Brain microvascular endothelial cell (primary cell): ENCODE measurements at regions not wholly inside any gene's neighbourhood (a gene's known extent, or its start where the extent isn't known, plus 50 kb on each side); places are given as distances from the start of the nearest gene placed in this dataset.

Source experiments
- DNase-seq: peaks from one replicate; pipeline ENCODE4 v3.0.0-alpha.2; 2020
- H3K27ac ChIP-seq: fragments of 250-450 bp; sonication (Bioruptor Pico); 2 replicates; pipeline ENCODE4 v1.5.1; 2020; ENCODE audit warnings: mild to moderate bottlenecking, moderate library complexity
- H3K27me3 ChIP-seq: fragments of 250-450 bp; sonication (Bioruptor Pico); replicated peaks from 2 replicates; pipeline ENCODE4 v1.5.1; 2020; ENCODE audit warnings: mild to moderate bottlenecking
- H3K36me3 ChIP-seq: fragments of 250-450 bp; sonication (Bioruptor Pico); replicated peaks from 2 replicates; pipeline ENCODE4 v1.5.1; 2020; ENCODE audit warnings: mild to moderate bottlenecking
- H3K4me3 ChIP-seq: 2 replicates; pipeline ENCODE4 v1.5.1; 2011; ENCODE audit warnings: low read depth, mild to moderate bottlenecking, control low read depth, low read length, moderate library complexity
- in situ Hi-C: cut with HindIII; loops from 2 replicates; pipeline ENCODE4 v1.10.0; 2017; ENCODE audit warnings: low sequenced_read_pairs, low pct_ligation_motif_present
- TF ChIP-seq, protein P1 (sequence below): IDR thresholded peaks from 2 replicates; pipeline ENCODE4 v1.5.1; 2011; ENCODE audit warnings: low read depth, mild to moderate bottlenecking, moderate library complexity, low read length, control low read depth, inconsistent platforms; ENCODE audit errors: missing control alignments

DNA sequence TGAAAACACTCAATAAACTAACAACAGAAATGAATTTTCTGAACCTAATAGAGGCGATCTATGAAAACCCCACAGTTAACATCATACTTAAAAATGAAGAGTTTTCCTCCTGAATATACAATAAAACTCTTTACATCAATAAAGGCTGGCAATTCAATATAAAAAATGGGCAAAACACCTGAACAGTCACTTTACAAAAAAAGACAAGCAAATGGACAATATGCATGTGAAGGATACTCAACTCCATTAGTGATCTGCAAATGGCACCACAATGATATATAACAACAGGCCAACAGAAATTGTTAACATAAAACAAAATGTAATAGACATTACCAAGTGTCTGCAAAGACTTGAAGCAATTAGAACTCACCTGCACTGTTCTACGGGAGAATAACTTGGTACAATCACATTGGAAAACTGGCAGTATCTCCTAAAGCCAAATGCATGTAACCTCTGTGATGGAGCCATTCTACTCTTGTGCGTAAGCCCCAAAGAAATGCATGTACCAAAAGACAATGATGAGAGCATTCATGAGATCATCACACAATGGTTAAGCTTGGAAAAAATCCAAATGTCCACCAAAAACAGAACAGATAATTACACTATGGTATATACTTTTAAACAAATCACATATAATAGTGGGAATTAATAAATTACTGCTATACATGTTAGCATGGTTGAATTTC lies 433.4 kb upstream of the MAF start:
- no peak overlapping the region for H3K4me3 ChIP-seq
- in situ Hi-C loops: no loop called here
- TF ChIP-seq, protein P1, sequence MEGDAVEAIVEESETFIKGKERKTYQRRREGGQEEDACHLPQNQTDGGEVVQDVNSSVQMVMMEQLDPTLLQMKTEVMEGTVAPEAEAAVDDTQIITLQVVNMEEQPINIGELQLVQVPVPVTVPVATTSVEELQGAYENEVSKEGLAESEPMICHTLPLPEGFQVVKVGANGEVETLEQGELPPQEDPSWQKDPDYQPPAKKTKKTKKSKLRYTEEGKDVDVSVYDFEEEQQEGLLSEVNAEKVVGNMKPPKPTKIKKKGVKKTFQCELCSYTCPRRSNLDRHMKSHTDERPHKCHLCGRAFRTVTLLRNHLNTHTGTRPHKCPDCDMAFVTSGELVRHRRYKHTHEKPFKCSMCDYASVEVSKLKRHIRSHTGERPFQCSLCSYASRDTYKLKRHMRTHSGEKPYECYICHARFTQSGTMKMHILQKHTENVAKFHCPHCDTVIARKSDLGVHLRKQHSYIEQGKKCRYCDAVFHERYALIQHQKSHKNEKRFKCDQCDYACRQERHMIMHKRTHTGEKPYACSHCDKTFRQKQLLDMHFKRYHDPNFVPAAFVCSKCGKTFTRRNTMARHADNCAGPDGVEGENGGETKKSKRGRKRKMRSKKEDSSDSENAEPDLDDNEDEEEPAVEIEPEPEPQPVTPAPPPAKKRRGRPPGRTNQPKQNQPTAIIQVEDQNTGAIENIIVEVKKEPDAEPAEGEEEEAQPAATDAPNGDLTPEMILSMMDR: no peak
- peak overlapping the region; percentile 24 for H3K27ac ChIP-seq
- no peaks in the 10 kb centered on the region for H3K36me3 ChIP-seq
- no peak for DNase-seq
- no peaks in the 10 kb centered on the region for H3K27me3 ChIP-seq

DNA sequence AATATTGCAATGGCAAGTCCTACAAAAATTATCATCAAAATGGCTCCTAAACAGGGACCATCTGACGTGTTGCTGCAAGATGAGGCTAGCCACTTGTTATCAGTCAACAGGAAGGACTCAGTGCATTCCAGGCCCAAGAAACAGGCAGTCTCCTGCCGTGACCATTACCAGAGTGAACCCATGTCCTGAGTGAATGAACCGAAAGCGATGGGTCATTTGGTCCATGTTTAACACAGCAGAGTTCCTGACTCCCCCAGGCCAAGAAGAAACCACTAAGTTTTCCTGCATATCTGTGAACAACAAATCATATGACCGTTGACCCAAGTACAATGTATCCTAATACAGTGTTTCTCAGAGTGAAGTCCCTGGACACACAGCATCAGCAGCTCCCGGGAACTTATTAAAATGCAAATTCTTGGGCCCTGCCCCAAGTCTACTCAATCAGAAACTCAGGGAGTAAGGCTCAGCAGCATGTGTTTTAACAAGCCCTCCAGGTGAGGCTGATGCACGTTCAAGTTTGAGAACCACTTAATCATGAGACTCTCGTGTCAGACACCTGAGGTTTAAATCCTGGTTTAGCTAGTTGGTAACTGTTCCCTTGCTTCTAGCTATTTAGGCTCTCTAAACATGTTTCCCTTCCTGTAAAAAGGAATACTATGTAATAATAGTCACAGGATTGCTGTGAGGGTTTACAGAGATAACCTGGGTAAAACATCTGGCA lies 429.4 kb upstream of the MAF start:
- in situ Hi-C loops: no loop called here
- H3K27ac ChIP-seq: no peak overlapping the region
- TF ChIP-seq, protein P1: no peak
- no peaks in the 10 kb centered on the region for H3K27me3 ChIP-seq
- DNase-seq: no peak
- H3K36me3 ChIP-seq: no peaks in the 10 kb centered on the region
- H3K4me3 ChIP-seq: no peak overlapping the region

DNA sequence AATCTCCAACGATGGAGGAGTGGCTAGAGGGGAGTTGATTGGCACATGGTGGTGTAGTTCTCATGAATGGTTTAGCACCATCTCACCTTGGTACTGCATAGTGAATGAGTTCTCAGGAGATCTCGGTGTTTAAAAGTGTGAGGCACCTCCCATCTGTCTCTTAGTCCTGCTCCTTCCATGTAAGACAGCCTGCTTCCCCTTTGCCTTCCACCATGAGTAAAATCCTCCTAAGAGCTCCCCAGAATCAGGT lies 428.8 kb upstream of the MAF start:
- no peak overlapping the region for H3K4me3 ChIP-seq
- TF ChIP-seq, protein P1: no peak
- H3K27me3 ChIP-seq: no peaks in the 10 kb centered on the region
- in situ Hi-C loops: no loop called here
- H3K36me3 ChIP-seq: no peaks in the 10 kb centered on the region
- no peak overlapping the region for H3K27ac ChIP-seq
- DNase-seq: no peak

DNA sequence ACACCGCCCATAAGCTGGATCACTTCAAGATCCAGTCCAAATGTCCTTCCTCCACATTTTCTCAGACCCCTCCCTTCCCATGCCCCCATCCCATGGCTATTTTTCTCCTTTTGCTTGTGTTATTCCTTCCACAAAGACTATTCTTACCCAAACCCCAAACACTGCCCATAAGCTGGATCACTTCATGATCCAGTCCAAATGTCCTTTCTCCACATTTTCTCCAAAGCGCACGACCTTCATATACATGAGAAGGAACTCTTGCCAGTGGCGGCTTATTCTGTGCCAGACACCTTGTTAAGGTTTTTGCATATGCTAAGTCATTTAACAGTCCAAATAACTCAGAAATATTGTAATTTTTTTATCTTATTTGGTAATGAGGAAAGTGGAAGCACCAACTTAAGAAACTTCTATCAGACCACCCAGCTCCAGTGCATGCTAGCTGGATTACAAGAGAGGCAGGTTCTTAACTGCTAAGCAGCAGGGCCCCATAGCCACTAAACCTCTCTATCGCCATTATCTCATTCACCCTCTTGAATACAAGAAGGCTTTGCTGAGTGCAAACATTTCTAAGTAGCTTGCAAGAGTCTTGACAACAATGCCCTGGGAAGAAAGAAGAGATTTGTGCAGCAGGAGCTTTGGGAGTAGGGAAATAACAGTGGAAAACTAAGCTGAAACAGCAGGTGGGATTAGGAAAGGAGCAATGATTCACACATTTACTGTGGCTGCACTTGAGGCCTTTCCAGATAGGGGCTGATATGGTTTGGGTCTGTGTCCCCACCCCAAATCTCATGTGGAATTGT lies 428.2 kb upstream of the MAF start:
- TF ChIP-seq, protein P1: no peak
- Histone ChIP-seq H3K27ac (no peak overlapping the region), H3K4me3 (no peak overlapping the region), H3K27me3 (no peaks in the 10 kb centered on the region), H3K36me3 (no peaks in the 10 kb centered on the region)
- DNase-seq: no peak
- in situ Hi-C loops: no loop called here

DNA sequence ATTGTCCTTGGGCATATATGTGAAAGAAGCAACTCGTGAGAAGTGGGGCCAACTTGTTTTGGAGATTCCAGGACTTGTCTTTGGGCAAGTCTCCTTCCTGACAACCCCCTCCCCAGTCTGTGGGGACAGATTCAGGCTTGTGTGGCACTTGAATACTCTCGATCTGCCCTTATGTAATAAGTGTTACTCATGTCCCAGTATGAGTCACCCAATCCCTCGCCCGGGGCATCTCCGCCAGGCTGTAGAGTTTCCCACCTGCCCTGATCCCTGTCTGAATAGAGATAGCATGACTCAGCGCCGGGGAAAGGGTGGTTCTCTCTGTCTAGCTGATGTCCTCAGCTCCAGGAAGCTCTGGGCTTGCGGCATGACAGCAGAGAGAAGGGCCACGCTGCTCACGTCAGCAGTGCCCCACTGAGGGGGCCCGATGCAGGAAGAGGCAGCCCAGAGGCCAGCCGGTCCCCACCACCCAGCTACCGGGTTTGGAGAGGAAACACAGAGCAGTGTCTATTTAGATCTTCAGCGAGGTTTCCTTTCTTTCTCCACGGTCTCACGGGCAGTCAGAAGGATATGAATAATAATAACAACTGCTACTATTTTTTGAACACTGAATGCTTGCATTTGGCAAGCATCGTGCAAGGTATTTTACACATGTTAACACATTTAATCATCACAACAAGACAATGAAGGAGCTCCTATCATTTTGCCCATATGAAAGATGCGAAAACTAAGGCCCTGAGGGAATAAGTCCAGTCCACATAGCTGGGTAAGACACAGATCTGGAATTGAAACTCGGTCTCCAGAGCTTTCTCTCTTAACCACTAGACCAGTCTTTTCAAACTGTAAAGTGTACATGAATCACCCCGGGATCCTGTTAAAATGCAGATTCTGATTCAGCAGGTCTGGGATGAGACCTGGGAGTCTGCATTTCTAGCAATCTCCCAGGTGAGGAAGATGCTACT lies 426.7 kb upstream of the MAF start:
- DNase-seq: peak; percentile 99
- peak overlapping the region; percentile 85 for H3K27ac ChIP-seq
- H3K4me3 ChIP-seq: peak overlapping the region; percentile 9
- no peaks in the 10 kb centered on the region for H3K36me3 ChIP-seq
- TF ChIP-seq, protein P1: no peak
- no peaks in the 10 kb centered on the region for H3K27me3 ChIP-seq
- in situ Hi-C loops: no loop called here
